GDM1 (cell line): ENCODE measurements at regions not wholly inside any gene's neighbourhood (a gene's known extent, or its start where the extent isn't known, plus 50 kb on each side); places are given as distances from the start of the nearest gene placed in this dataset.

Experiments
- DNase-seq: peaks from one replicate; lab custom pipeline; 2025; lab: John Stamatoyannopoulos, UW

DNA sequence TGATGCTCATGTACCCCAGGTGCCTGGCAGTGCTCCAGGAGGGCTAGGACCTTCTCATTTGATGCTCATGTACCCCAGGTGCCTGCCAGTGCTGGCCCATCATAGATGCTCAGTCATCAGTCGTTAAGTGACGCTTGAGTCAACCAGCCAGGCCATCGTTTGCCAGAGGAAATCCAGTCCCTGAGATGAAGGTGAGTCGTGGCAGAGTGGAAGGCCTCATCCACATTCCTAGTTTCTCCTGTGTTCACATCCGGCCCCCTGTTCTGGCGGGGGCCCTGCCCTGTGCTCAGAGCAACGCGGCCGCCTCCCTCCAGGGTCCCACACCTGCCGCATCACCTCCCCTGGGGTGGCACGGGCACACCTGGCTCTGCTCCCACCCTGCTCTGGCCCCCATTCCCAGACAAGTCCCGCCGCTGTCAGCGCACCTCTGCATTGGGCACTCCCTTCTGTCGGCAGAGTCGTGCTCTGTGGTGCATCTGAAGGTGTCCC, 279.9 kb downstream of the BRD1 start:
- DNase-seq = no peak

DNA sequence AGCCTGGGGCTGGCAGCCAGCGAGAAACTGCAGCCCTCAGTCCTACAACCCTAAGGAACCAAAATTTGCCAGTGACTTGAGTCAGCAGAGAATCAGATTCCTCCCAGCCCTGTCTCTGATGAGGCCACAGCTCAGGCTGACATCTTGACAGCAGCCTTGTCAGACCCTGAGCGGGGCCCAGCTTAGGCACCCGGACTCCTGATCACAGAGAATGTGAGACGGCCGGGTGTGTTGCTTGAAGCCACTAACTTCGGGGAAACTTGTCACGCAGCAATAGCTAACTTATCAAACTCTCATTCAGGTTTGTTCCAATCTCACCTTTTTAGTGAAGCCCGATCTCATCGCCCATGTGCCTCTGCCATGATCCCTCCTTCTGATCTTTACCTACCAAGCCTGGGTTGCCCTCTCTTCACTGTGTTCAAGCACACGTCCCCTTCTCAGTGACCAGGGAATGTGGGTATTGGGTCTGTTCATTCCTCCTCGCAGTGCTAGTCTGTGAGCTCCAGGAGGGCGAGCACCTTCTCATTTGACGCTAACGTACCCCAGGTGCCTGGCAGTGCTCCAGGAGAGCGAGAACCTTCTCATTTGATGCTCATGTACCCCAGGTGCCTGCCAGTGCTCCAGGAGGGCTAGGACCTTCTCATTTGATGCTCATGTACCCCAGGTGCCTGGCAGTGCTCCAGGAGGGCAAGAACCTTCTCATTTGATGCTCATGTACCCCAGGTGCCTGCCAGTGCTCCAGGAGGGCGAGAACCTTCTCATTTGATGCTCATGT, 280.7 kb downstream of the BRD1 start:
- DNase-seq = no peak

DNA sequence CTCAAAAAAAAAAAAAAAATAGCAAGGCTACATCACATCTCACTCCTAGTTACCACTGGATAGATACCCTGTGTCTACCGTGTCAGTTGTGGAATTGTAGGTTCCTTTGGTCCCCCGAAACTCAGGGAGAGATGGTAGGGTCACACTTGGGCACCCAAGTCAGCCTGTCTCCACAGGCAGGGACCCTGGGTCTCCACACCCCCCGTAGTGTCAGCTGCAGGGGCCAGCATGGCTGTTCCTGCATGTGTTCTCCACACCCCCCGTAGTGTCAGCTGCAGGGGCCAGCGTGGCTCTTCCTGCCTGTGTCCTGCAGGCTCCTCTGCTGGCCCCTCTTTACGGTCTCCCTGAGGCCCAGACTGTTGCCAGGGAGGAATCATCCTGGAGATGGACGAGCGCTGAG, 282.1 kb downstream of the BRD1 start:
- no peak for DNase-seq

DNA sequence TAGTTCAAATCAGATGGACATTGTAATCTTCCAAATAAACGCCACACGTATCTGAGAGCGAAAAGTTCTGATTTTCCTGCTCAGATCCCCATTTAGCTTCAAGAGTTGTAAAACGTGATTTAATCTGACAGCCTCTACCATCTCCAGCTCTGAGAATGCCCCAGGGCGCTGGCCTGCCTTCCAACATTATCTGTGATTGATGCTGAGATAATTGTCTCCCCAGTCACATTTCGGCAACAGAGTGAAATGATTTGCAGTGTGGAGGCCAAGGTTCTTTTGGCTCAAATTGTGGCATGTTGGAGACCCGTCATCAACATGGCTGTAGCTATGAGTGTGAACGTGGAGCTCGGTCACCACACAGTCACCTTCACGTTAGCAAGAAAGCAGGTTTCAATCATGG, 283.4 kb downstream of the BRD1 start:
- no peak for DNase-seq

DNA sequence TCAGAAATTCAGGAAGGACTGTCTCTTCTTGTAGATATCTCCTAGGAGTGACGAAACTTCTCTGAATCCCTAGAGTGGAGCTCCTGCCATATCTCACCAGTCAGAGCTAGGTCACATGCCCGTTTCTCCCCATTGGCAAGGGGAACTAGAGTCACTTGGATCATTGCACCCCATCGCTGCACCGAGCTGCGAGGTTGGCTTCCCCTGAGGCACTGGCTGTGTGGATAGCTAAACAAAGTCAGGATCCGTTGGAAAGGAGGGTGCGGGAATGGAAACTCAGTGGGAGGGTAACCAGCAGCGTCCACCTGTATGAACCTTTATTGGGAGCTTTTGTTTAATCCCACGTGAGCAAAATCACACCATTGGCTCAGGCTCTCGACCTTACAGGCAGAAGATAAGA, 283.8 kb downstream of the BRD1 start:
- DNase-seq = no peak

DNA sequence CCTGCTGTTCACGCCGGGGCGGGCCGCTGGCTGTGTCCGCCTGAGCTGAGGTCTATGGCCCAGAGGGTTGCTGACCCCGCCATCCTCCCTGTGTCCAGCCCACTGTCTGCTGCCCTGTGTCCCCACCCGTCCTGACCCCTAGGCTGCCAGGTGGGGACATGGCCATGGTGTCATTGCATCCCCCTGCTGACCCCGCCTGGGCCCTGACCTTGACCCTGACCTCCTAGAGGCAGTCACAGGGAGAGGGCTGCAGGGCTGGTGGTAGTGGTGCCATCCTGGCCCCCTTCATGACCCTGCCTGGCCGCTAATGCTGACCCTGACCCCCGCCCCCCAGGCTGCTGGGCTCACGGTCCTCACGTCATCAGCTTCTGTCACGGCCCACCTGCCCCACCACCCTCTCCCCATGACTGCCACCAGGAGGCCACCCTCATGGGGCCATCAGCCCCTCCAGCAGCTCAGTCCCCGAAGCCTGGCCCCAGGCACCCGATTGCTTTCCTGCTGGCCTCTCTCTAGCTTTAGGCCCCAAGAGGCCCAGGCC, 285.9 kb downstream of the BRD1 start:
- DNase-seq = no peak

DNA sequence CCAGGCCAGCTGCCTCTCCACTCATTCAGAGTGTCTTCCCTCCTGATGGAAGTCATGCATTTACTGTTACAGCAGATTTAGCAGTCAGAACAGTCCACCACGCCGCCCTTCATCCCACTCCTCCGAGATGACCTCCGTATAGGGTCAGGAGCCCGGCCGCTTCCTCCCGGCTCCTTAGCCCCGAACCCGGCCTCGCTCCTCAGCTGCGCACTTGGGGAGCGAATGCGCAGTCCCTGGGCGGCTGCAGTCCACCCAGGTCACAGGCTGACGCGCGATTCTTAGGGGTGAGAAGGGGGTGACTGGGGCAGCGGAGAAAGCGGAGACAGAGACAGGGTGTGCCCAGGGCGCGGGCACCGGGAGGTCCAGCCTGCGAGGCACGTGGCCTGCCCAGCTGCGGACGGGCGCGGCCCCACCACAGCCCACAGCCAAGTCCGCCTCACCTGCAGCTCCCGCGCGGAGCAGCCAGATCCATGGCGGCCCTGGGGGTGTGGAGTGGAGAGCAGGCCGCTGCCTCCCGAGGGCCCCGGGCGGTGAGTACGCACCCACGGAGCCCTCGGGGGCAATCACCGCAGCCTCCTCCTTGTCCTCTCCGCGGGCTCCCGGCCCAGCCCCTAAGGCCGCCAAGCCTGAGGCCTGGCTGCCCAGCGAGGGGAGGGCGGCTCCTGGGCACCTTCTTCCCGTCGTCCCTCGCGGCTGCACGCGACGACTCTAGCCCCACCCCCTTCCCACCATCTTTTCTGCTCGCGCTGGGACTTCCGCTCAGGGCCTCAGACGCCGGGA, 286.6 kb downstream of the BRD1 start:
- no peak for DNase-seq

DNA sequence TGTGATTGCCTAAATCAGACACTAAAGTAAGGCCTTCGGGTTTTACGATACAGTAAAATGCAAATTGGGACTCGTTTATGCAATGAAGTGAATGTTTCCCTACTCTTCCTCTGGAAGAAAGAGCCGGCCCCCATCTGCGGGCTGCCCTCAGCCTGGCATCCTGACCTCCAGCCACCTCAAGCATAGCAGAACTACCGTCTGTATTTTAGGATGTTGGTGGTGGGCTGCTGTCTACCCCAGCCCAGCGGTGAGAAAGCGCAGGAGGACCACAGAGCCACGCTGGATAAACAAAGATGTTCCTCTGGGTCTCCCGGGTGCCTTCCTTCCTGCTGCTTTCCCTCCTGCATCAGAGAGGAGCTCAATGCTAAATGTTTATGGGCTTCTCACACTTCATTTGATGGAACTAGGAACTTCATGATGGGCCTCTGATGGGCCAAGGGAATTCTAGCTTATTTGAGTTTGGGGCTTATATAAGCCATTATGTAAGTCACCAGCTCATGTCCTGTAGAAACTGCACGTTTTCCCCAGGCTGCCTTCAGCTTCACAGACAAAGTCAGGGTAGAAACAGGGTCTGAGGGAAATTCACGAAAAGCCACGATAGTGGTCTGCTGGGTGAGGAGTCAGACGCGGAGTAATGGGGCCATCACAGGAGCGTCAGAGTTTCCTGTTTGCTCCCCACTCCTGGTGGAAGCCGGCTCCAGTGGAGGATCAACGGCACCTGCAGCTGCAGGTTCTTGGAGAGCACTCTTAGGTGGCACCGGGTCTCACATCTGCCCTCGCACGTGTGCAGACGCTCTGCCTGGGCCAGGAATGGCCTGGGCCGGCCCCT, 287.4 kb downstream of the BRD1 start:
- no peak for DNase-seq

DNA sequence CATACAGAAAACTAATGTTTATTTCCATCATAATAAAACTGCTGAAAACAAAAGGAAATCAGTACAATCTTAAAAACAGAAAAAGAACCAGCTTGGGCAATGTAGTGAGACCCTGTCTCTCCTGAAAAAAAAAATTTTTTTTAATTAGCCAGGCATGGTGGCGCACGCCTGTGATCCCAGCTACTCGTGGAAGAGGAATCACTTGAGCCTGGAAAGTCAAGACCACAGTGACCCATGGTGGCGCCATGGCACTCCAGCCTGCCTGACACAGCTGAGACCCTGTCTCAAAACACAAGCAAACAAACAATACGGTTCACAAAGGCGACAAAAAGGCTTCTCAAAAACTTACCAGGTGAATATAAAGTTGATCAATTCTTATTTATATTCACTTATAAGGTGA, 289.7 kb downstream of the BRD1 start:
- no peak for DNase-seq

DNA sequence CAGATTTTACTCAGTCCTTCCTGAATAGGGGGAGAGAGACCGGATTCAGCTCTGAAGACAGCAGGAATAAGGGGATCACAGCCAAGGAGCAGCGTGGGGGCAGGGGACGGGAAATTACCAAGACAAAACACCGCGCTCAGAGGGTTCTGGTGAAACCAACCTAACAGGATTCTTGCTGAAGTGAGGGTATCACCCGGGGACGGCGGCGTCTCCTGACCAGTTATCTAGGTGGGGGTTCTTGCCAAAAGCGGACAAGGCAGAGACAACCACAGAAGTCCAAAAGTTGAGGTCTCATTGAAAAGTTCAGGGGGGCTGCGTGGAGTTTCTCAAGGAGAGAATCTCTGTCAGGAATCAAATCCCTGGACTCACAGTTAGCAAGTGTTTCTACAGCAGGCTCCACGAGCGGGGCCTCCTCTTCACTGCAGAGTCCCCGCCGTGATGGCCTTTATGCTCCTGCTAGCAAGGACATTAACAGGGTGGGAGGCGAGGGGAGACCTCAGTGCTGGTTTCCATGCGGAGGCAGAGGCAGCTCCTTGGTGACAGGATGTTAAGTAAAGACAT, 291.0 kb downstream of the BRD1 start:
- no peak for DNase-seq

DNA sequence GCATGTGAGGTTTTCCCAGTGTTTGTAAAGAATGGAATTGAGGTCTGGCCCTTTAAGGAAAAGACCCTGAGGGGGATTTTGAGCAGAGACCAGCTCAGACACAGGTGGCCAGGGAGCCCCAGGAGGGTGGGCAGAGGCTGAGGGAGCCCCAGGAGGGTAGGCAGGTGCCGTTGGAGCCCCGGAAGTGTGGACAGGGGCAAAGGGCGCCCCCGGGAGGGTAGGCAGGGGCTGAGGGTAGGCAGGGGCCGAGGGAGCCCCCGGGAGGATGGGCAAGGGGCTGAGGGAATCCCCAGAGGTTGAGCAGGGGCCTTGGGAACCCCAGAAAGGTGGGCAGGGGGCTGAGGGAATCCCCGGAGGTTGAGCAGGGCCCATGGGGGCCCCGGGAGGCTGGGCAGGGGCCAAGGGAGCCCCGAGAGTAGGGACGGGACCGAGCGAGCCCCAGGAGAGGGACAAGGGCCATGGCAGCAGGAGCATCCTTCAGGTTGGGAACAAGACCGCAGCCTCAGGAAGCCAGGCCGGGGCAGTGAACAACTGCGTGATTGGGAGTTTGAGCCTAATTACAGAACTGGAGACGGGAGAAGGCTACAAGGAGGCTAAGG, 292.0 kb downstream of the BRD1 start:
- no peak for DNase-seq

DNA sequence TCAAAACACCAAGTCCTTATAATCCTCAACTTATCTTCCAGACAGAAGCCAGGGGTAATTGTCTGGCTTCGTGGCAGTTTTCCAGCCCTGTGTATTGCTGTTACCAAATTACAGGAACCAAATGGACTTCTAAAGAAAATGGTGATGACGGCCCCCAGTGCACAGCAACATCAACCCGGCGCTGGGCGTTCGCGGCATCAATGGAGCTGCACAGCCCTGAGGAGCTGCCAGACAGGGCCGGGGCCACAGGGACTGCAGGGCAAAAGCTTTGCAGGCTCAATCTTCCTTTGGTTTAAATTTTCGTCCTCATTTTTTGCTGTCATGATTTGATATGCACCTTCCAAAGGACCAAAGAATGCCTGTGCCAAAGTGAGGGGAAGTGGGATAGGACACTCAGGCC, 292.5 kb downstream of the BRD1 start:
- DNase-seq = no peak

DNA sequence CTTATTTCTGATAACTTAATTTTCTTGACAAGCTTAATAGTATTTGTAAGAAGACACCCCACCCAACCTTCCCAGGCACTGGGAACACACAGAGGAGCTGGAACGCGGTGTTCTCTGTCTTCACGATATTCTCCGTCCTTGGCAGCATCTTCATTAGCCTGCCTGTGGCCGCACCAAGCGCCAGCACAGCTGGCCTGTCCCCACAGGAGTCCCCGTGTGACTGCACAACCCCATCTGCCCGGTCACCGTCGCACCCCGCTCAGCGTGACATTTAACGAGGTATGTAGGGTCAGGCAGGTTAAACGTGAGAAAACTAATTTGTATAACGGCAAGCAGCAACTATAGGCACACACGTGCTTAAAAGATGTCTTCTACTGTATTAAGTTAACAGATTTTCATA, 293.3 kb downstream of the BRD1 start:
- no peak for DNase-seq

DNA sequence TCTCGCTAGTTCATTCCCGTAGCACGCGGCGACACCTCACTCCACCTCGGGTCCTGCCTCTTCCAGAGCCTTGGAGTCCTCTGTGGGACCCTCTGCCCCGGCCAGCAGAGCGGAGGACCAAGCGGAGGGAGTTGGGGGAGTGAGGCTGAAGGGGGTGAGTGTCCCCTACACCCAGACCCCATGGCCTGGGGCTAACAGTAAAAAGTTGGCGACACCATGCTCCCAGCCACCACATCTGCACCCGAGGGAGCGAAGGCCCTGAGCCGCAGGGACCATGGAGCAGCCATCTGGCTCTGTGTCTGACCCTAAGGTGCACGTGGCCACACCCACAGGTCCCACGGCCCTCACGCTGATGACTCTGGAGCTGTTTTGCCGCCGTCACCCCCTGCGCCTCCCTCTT, 293.8 kb downstream of the BRD1 start:
- DNase-seq = no peak

DNA sequence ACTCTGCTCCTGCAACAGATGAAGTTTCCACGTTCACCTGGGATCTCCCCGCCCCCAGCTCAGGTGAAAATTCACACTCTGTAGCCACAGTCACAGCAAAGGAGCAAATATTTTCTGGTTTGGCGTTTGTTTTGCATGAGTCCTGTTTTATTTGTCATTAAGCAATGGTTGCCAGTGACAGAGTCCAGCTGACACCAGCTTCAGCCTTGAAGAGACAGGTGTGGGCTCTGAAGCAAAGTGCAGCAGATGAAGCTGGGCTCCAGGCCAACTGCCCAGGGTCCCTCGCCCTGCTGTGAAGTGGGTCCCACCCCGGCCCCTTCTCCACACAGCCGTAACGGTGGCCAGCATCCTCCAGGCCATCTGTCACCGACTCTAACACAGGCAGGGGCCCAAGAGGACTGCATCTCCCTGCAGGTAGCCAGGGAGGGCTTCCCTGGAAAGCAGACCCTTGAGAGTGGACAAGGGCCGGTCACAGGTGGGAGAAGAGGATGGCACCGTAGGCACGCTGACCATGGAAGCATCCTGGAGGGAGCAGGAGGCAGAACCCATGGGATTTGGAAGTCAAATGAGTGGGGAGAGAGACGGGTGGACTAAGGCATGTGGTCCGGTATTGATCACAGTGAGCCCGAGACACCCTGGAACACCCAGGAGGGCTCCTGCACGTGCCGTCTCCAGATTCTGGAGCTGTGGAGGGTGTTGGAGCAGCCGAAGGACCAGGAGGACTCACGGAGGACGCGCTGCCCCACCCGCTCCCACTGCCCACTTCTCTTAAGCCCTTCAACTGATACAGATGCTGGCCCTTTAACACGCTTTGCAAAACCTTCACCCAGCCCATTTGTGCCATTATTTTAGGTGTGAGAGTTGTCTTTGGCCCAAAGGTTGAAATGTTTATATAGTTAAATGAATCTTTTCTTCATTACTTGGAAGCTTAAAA, 294.5 kb downstream of the BRD1 start:
- no peak for DNase-seq

DNA sequence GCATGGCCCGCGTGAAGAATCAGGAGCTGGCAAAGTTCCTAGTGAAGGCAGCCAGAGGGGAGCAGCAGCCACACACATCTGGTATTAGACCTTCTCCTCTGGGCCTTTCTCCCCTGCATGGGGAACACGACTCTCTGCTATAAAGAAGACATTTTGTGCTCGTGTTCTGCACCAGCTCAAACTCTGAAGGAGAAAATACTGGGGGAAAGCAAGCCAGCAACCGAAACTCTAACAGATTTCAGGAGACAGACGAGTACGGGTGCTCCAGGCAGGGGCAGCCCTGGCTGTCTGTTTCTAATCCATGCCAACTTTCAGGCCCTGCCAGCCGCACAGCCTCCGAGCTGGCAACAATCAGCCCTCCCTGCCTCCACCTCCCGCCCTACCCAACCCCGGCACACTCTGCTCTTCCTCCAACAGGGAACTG, 296.3 kb downstream of the BRD1 start:
- DNase-seq = no peak

DNA sequence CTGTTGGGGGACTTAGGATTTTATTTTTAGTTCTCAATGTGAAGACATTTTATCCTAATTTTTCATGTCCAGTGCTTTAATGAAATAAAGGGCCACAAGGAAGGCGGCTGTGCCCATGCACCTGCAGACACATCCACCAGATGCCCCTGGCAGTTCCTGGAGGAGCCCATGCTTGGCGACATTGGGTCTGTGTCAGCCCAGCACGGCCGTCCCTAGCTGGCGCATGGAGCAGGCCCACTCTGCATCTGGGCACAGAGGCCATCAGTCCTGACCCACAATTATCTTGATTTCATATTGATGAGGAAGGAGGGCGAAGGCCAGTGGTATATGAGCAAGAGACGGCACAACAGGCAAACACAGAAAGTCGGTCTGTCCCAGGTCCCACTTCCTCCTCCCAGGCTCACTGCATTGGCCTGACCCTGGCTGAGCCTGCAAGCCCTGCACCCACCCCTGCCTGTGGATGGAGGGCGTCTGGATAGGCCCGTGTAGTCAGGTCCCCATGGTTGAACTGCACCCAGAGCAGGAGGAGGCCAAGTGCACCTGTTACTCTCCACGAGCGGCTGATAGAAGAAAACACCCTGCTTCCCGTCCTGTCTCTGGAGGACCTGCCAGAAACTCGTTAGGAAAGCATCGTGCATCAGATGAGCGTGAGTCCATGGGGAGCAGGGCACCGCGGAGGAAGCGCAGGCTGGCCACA, 296.9 kb downstream of the BRD1 start:
- DNase-seq = no peak

DNA sequence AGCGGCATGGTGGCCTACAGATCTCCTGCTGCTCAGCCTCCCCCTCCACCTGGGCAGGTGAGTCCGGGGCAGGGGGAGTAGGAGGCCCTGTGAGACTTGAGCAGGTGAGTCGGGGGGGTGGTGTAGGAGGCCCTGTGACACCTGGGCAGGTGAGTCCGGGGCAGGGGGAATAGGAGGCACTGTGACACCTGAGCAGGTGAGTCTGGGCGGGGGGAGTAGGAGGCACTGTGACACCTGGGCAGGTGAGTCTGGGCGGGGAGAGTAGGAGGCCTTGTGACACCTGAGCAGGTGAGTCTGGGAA, 299.3 kb downstream of the BRD1 start:
- no peak for DNase-seq

DNA sequence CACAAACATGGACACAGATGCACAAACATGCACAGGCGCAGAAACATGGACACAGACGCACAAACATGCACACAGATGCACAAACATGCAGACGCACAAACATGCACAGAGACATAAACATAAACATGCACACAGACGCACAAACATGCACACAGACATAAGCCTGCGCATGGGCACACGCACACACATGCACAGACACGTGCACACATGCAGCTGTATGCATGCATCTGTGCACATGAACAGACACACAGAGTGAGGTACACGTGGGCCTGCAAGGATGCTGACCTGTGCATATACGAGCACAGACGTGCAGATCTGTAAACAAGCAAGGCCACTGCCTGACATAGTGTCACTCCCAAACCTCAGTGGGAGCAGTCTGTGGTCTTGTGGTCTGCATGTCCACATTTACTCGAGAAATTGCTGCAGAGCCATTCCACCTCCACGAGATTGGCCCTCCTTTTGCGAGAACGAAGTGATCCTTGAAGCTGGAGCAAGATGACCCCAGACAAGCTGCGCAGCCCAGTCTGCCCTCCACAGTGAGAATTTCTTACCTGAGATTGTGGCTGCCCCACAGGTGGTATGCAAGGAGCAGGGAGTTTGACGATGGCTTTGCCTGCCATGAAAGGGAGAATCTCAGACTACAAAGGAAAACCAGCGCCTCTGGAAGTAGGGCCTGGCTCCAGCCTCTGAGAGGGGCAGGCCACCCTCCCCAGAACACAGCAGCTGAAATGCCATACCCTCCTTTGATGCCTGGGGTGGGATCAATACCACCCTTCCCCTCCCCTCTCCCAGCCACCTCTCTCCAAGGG, 299.9 kb downstream of the BRD1 start:
- no peak for DNase-seq
